HCT116 (cell line): ENCODE measurements at regions not wholly inside any gene's neighbourhood (a gene's known extent, or its start where the extent isn't known, plus 50 kb on each side); places are given as distances from the start of the nearest gene placed in this dataset.

Experiments
- ATAC-seq: fragments of 200-7000 bp; cut with Tn5 transposase; 2 replicates; pipeline ENCODE4 v1.9.1; 2020; ENCODE audit warnings: mild to moderate bottlenecking, moderate library complexity
- BruUV-seq: library from RNA; stranded (reverse); fragments of 400-500 nt; replicated peaks from 2 replicates; lab custom pipeline; 2021; lab: Mats Ljungman, UMichigan
- CTCF ChIA-PET: fragments of 300-600 bp; sonication (Branson Sonifier 250); formaldehyde crosslinking; loops from one replicate; lab custom pipeline; 2021; ENCODE audit warnings: antibody characterized with exemption; lab: Charles Lee
- POLR2A ChIA-PET: fragments of 300-600, 350-600 bp; sonication (Branson Sonifier 250); formaldehyde crosslinking; loops from one replicate; lab custom pipeline; 2021; ENCODE audit warnings: antibody characterized with exemption; lab: Charles Lee
- RAD21 ChIA-PET, 2 experiments: fragments of 300-600 bp; sonication (Branson Sonifier 250); formaldehyde crosslinking; loops; one replicate each; lab custom pipeline; 2023; ENCODE audit warnings: low total read pairs in 2 of 2; ENCODE audit not compliant: uncharacterized antibody in 2 of 2, unreplicated experiment in 2 of 2, low non-redundant PET in 1 of 2; lab: Charles Lee
- DNase-seq: peaks from one replicate; pipeline ENCODE4 v3.0.0-alpha.2; 2010; ENCODE audit warnings: low read depth, low spot score
- H2AFZ ChIP-seq: fragments of 200-600 bp; shearing (Covaris generic), sonication (generic); 2 replicates; pipeline ENCODE4 v1.6.1; 2017; ENCODE audit warnings: low read depth, mixed run types, mixed read lengths, antibody characterized with exemption, low read length; ENCODE audit not compliant: poor library complexity, severe bottlenecking
- H3K27ac ChIP-seq: 2 replicates; pipeline ENCODE4 v1.5.1; 2012; ENCODE audit warnings: low read depth, low read length
- H3K27me3 ChIP-seq: fragments of 200-600 bp; sonication (generic); 2 replicates; pipeline ENCODE4 v1.6.1; 2016; ENCODE audit warnings: mixed run types, low read length, mixed read lengths; ENCODE audit not compliant: insufficient read depth
- H3K36me3 ChIP-seq, 2 experiments: fragments of 200-500 bp in 1 of 2; fragments of 200-600 bp in 1 of 2; sonication (Bioruptor generic) in 1 of 2; sonication (generic) in 1 of 2; 2 replicates each; pipeline versions ENCODE4 v1.5.1 to v1.6.1; 2014 to 2016; ENCODE audit warnings: low read length in 2 of 2, inconsistent platforms in 1 of 2, mixed read lengths in 1 of 2, mixed run types in 1 of 2; ENCODE audit not compliant: insufficient read depth in 2 of 2, control insufficient read depth in 1 of 2
- H3K4me1 ChIP-seq, 2 experiments: fragments of 200-600 bp in 1 of 2; sonication (generic) in 1 of 2; 2 replicates each; pipeline versions ENCODE4 v1.5.1 to v1.6.1; 2012 to 2017; ENCODE audit warnings: low read length in 2 of 2, inconsistent platforms in 1 of 2, mild to moderate bottlenecking in 1 of 2, mixed read lengths in 1 of 2, mixed run types in 1 of 2, moderate library complexity in 1 of 2; ENCODE audit not compliant: insufficient read depth in 2 of 2, control insufficient read depth in 1 of 2
- H3K4me2 ChIP-seq: fragments of 200-600 bp; sonication (generic); 2 replicates; pipeline ENCODE4 v1.6.1; 2017; ENCODE audit warnings: mixed run types, low read length, mixed read lengths
- H3K4me3 ChIP-seq, 2 experiments: fragments of 200-600 bp in 1 of 2; sonication (generic) in 1 of 2; replicated peaks in 1 of 2; 2 replicates each; pipeline ENCODE4 v1.5.1; 2011 to 2016; ENCODE audit warnings: low read length in 2 of 2, control low read depth in 1 of 2, low read depth in 1 of 2, mild to moderate bottlenecking in 1 of 2, mixed read lengths in 1 of 2, mixed run types in 1 of 2
- H3K79me2 ChIP-seq: fragments of 200-600 bp; sonication (generic); 2 replicates; pipeline ENCODE4 v1.6.1; 2017; ENCODE audit warnings: mild to moderate bottlenecking, mixed run types, low read length, moderate library complexity, mixed read lengths; ENCODE audit not compliant: insufficient read depth
- H3K9ac ChIP-seq: fragments of 200-600 bp; sonication (generic); 2 replicates; pipeline ENCODE4 v1.6.1; 2016; ENCODE audit warnings: low read length, mixed read lengths
- H3K9me2 ChIP-seq: fragments of 200-600 bp; sonication (generic), shearing (Covaris generic); 2 replicates; pipeline ENCODE4 v1.6.1; 2017; ENCODE audit warnings: mixed run types, mild to moderate bottlenecking, moderate library complexity; ENCODE audit not compliant: insufficient read depth
- H3K9me3 ChIP-seq, 2 experiments: fragments of 200-500 bp in 1 of 2; fragments of 200-600 bp in 1 of 2; sonication (Bioruptor generic) in 1 of 2; sonication (generic) in 1 of 2; 2 replicates each; pipeline ENCODE4 v1.6.1; 2014 to 2017; ENCODE audit warnings: low read length in 2 of 2, mixed read lengths in 2 of 2, inconsistent platforms in 1 of 2, low read depth in 1 of 2, mild to moderate bottlenecking in 1 of 2, mixed run types in 1 of 2, moderate library complexity in 1 of 2; ENCODE audit not compliant: control insufficient read depth in 1 of 2, insufficient read depth in 1 of 2
- H4K20me1 ChIP-seq: fragments of 200-600 bp; sonication (generic), shearing (Covaris generic); 2 replicates; pipeline ENCODE4 v1.6.1; 2017; ENCODE audit warnings: mixed run types, mild to moderate bottlenecking, moderate library complexity; ENCODE audit not compliant: insufficient read depth
- ATF3 ChIP-seq: IDR thresholded peaks from 2 replicates; pipeline ENCODE4 v1.6.1; 2012
- CBX3 ChIP-seq: IDR thresholded peaks from 2 replicates; pipeline ENCODE4 v1.6.1; 2012; ENCODE audit warnings: low read depth
- CEBPB ChIP-seq: IDR thresholded peaks from 2 replicates; pipeline ENCODE4 v1.6.1; 2012; ENCODE audit warnings: low read depth
- CTCF ChIP-seq, 3 experiments: fragments of 200-600 bp in 1 of 3; sonication (generic) in 1 of 3; IDR thresholded peaks in 2 of 3; conservative IDR thresholded peaks in 1 of 3; 2 replicates each; pipeline ENCODE4 v1.5.1; 2012 to 2017; ENCODE audit warnings: low read depth in 2 of 3, low read length in 2 of 3, antibody characterized with exemption in 1 of 3, borderline replicate concordance in 1 of 3, control low read depth in 1 of 3, mild to moderate bottlenecking in 1 of 3, mixed read lengths in 1 of 3, mixed run types in 1 of 3, moderate library complexity in 1 of 3; ENCODE audit not compliant: insufficient read depth in 1 of 3
- EZH2 ChIP-seq: fragments of 200-600 bp; sonication (generic); IDR thresholded peaks from 2 replicates; pipeline ENCODE4 v1.6.1; 2017; ENCODE audit warnings: antibody characterized with exemption, mixed run types
- FOSL1 ChIP-seq: IDR thresholded peaks from 2 replicates; pipeline ENCODE4 v1.6.1; 2012; ENCODE audit warnings: low read depth
- JUND ChIP-seq: IDR thresholded peaks from 2 replicates; pipeline ENCODE4 v1.6.1; 2012
- MAX ChIP-seq: IDR thresholded peaks from 2 replicates; pipeline ENCODE4 v1.6.1; 2012
- POLR2A ChIP-seq: IDR thresholded peaks from 2 replicates; pipeline ENCODE4 v1.7.0; 2011; ENCODE audit warnings: borderline replicate concordance; ENCODE audit not compliant: insufficient read depth, insufficient read length; ENCODE audit errors: extremely low read depth
- RAD21 ChIP-seq: IDR thresholded peaks from 2 replicates; pipeline ENCODE4 v1.6.1; 2012; ENCODE audit warnings: low read depth, mild to moderate bottlenecking
- SIN3A ChIP-seq: IDR thresholded peaks from 2 replicates; pipeline ENCODE4 v1.6.1; 2012; ENCODE audit warnings: low read depth
- SP1 ChIP-seq: IDR thresholded peaks from 2 replicates; pipeline ENCODE4 v1.6.1; 2012; ENCODE audit warnings: low read depth
- ZFX ChIP-seq: fragments of 450-650 bp; IDR thresholded peaks from 2 replicates; pipeline ENCODE4 v1.6.1; 2017
- ZNF274 ChIP-seq: fragments of 200-500 bp; sonication (Bioruptor generic); IDR thresholded peaks from 2 replicates; pipeline ENCODE4 v1.6.1; 2014; ENCODE audit warnings: mild to moderate bottlenecking, low read depth, low read length, inconsistent platforms
- intact Hi-C: fragments of 100-400 bp; cut with micrococcal nuclease; formaldehyde crosslinking; loops from 2 replicates; pipeline ENCODE4 v1.10.0; 2022

GRCh38 chr14:56026506-56026905 lies 91.7 kb upstream of the PELI2 start:
- ATAC-seq (no peak), DNase-seq (no peak)
- H3K27me3 ChIP-seq = peaks cover 10% of the 10 kb centered on the region
- RAD21 ChIA-PET = no interaction called here
- H3K4me1 ChIP-seq = no peaks in the 10 kb centered on the region
- BruUV-seq = no TSS peak
- POLR2A ChIA-PET = no interaction called here
- no peaks in the 10 kb centered on the region for H3K36me3 ChIP-seq
- H3K27ac ChIP-seq = no peak overlapping the region
- H3K4me3 ChIP-seq = no peak overlapping the region
- CTCF ChIA-PET = no interaction called here
- H4K20me1 ChIP-seq = no peaks in the 10 kb centered on the region
- no peaks in the 10 kb centered on the region for H3K9me2 ChIP-seq
- H2AFZ ChIP-seq = no peak overlapping the region
- TF ChIP-seq ATF3 (no peak), SIN3A (no peak), SP1 (no peak), CBX3 (no peak), CTCF (IDR thresholded peaks at IDR 0.05 in 2 of 3, conservative IDR thresholded peaks at IDR 0.05 in 1 of 3; ENCODE audit: borderline replicate concordance in 1 of 3, insufficient read depth in 1 of 3, low read depth in 2 of 3, low read length in 2 of 3) (no peak), POLR2A (no peak), JUND (no peak), CEBPB (no peak), EZH2 (no peak), ZNF274 (no peak), MAX (no peak), FOSL1 (no peak), RAD21 (no peak), ZFX (no peak)
- no peak overlapping the region for H3K9ac ChIP-seq
- no peaks in the 10 kb centered on the region for H3K9me3 ChIP-seq
- intact Hi-C loops = no loop called here
- H3K4me2 ChIP-seq = no peak overlapping the region
- H3K79me2 ChIP-seq = no peaks in the 10 kb centered on the region
